EL (cell line): ENCODE measurements at regions not wholly inside any gene's neighbourhood (a gene's known extent, or its start where the extent isn't known, plus 50 kb on each side); places are given as distances from the start of the nearest gene placed in this dataset.

Experiments used
- DNase-seq: peaks from one replicate; pipeline ENCODE4 v3.0.0-alpha.2; 2016

DNA sequence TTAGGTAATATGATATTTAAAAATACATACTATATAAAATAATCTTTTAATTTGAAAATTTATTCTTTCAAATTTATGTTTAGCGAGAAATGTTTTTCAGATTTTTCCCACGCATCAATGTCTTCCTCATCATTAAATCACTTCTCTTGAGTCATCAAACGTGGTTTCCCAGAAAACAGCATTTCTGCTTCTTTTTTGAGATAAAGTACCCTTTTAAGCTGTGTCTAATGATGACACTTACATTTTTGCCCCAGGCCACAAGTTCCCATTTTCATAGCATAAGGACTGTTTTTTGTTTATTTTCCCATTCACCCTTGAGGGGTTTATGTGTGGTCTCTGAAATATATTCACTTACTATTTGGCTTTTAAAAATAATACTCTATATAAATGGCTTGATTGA, 139.0 kb upstream of the HS3ST3A1 start:
- DNase-seq, result peak; percentile 38

DNA sequence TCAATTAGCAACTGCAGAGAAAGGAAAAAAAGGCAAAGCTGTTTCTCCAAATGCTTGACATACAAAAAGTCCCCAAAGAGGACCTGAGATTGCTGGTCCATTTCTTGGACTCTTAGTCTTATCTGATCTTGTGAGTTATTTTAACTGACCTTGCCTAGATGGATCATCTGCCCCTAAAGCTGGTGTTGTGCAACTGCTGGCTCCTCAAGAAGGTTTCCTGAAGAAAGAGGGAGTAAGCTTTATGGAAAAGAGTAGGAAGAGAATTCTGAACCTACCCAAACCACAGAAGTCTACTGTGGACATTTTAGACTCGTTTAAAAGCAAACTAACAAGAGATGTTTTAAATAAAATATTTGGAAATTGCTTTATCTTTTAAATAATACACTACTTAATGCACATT, 140.0 kb upstream of the HS3ST3A1 start:
- DNase-seq, result no peak

DNA sequence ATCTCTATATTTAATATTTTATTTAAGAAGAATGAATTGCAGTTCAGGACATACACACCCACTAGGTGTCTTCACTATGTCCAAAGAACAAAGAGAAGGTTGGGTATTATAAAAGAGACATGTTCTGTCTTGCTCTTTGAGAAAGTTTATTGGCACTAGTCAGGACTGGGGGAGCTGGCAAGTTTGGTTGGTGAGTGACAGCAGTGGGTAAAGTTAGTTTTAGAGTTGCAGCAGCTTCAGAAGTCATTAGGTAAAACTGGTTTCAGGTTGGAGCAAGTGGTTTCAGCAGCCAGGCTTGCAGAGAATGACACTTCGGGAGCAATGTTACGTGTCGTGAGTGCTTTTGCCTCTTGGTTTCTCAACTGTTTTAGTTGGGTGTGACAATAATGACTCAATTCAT, 142.2 kb upstream of the HS3ST3A1 start:
- DNase-seq, result no peak

DNA sequence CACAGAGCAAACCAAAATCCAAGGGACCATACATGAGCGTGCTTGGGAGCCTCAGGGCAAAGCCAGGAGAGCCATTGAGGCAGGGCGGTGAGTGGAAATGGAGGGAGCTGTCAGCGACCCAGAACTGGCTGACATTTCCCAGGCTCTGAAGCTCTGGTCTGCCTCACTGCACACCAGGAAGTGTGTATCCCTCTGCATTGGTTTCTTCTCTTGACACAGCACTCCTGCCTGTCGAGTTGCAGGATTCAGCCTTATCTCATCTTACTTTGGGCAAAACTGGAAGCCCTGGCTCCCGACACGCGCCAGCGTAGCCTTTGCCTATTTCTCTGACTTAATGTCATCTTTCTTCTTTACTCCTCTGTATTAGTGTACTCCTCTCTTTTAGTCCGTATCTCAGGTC, 144.7 kb upstream of the HS3ST3A1 start:
- DNase-seq, result no peak

DNA sequence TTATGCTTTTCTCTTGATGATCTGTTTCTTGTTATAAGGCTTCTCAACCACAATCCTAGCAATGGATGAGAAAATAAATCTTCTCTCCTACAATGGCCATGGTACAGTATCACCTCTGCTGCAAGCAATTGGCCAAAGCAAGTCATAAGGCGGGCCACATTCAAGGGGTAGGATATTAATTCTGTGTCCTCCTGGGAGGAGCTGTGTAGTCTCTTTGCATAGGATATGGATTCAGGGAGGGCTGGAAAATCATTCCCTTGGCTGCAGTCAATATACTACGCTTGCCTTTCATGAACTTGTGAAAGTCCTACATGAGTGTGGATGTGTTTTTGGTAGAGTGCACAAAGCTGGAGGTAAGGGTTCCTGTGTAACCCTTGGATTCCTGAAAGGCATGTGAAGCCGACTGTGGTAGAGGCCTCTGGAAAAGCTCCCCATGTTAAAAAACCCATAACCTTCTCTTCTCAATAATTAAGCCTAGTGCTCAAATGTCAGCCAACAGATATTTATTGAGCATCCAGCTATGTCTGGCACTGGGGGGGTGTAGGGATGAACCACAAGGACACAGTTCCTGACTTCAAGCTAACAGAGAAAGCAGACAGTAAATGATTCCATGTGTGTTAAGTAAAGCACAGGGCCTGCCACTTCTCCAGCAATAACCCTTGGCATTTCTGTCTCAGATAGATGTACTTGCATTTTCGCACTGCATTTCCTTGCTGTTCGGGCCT, 147.6 kb upstream of the HS3ST3A1 start:
- no peak for DNase-seq

DNA sequence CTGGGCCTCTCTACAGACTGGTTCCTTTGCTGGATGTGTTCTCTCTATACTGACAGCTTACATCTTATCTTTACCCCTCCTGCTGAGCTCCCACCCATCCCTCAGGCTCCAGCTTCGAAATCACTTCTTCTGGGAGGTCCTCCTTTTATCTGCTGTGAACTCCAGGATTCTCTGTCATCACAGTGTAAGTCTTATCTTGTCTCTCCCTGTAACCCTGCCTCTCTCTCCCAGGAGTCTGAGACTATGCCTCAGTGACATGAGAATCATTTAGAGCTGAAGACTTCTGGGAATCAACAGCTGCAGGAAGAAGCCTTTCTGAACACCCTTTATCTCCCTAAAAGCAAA, 148.1 kb upstream of the HS3ST3A1 start:
- no peak for DNase-seq

DNA sequence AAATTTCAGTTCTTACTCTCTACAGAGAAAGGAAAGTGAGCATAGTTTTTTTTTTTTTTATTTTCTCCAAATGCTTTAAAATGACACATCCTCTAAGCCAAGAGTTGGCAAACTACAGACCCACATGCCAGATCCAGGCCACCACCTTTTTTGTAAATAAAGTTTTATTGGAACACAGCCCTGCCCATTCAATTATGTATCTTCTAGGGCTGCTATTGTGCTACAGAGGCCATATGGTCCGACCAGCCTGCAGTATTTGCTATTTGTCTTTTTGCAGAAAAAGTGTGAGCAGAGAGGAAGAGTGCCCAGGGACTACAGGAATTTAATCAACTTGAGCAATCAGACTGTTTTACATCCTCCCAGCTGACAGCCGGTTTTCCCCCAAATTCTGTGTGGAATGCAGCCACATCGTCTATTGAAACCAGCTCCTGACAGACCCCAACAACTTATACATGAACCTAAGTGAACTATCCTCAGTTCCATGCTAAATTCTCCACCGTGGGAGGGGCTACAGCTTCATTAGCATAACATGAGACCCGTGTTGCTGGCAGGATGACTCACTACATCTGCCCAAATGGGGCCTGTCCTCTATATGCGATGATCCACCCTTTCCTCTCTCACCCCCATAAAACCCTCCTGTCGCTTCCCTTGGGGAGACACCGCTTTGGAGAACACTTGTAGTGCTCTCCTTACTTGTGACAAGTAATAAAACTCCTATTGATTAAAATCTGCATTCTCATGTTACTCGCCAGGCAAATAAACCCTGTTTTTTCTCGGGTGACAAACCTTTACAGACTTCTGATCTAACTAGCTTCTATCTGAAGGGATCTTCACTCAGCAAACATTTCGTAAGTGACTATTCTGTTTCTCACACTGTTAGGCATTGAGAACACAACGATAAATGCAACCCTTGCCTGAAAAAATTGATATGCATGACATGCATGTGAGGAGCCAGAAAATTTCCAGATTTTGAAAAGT, 149.4 kb upstream of the HS3ST3A1 start:
- peak; percentile 39 for DNase-seq

DNA sequence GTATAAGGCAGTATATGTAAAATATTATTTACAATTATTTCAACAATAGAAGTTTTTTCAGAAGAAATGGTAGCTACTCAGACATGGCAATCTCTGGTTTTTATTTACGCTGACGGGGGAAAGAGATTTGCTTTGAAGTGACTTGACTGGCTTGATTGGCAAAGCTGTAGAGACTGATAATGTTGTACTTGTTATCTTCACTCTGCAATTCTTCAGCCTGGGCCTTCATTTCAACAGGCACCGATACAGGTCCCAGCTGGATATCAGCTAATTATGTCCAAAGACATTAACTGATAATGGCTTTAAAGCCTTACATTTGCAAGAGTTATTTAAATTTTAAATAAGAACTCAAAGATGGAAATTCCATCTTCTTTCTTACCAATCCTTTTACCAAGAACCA, 151.4 kb upstream of the HS3ST3A1 start:
- DNase-seq, result no peak

DNA sequence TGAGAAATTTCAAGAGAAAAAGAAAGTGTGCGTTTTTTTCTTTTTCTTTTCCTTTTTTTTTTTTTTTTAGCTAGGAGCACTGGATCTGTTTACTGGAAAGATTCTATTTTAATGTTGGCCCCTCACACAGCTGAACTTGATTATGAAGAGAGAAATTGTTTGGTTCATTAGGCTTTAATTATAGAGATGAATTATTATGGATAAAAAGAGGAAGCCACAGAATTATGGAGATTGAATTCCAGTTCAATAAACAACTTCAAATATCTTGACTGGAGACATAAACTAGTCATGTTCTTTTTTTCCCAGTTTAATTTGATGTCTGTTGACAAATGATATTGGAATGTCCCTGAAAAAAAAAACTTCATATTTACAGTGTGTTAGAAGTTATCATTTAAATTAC, 152.0 kb upstream of the HS3ST3A1 start:
- no peak for DNase-seq

DNA sequence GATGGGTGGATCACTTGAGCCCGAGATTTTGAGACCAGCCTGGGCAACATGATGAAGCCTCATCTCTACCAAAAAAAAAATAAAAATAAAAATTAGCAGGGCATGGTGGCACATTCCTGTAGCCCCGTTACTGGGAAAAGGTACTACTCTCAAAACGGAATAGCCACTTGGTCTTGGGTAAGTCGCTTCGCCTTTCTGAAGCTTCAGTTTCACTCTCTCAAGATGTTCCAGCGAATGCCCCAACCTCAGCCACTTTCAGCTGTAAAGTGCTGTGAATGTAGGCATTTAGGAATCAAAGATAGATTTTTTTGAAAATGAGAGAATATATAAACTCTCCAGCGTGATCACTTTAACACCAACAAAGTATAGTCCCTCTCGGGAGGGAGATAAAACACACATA, 154.1 kb upstream of the HS3ST3A1 start:
- DNase-seq, result no peak

DNA sequence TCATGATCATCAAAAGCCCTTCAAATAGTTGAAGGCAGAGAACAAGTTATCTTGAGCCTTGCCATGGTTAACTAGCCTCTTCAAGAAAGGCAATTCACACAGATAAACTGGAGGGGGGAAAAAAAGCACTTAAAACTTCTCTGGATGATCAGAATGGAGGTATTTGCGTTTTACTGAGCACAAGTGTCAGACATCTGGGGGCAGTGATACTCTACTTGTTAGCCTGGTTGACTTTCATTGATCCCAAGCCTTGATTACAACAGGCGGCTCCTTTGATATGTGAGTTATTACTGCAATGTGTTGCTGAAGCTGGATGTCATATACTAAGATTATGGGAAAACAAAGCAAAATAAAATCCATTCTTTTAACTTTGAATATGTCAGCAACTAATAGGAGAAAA, 155.0 kb upstream of the HS3ST3A1 start:
- DNase-seq, result no peak

DNA sequence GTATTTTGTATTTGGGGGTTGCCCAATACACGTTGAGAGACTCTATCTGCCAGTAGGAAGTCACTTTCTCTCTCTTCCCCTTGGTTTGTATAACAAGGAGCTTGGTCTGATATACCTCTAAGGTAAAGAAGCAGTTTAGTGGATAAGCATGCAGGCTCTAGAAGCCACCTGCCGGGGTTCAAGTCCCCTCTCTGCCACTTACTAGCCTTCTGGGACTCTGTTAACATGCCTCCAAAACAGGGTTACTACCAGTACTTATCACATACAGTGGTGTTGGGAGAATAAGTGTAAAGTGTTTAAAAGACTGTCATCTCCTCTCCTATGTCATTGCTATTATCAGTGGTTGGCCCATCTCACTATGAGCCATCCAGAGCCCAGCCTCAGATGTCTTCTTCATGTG, 156.1 kb upstream of the HS3ST3A1 start:
- DNase-seq, result no peak

DNA sequence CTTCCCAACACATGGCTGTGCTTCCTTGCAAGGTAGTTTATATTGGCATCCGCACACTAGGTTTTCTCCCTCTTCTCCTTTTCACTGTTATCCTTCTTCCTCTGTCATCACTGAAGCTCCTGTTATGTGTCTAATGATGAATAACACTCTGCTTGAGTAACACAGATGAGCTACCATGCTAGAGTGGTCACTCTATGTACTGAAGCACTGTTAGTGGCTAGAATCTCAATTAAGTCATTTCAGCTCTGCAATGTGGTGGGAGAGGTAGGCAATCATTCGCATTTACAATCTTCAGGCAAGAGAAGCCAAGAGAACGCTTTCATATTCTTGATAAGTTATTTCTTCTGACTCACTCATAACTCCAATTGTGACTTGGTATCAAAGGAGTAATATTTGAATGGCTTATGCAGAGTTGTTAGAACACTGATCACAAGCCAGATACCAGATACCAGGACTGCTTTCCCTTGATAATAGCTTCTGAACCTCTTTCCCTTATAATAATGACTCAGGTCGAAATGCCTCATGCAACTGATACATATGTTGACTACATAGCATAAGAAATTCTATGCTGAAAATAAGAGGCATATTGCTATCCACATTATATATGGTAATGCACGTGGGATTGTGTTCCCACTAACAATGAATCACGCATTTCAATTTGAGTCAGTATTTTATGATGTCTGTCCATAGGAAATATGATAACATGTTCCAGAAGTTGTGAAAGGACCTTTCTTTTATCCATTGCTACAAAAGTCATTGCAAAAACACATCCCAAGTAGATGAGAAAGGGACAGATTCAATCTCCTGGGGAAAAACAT, 158.0 kb upstream of the HS3ST3A1 start:
- no peak for DNase-seq

DNA sequence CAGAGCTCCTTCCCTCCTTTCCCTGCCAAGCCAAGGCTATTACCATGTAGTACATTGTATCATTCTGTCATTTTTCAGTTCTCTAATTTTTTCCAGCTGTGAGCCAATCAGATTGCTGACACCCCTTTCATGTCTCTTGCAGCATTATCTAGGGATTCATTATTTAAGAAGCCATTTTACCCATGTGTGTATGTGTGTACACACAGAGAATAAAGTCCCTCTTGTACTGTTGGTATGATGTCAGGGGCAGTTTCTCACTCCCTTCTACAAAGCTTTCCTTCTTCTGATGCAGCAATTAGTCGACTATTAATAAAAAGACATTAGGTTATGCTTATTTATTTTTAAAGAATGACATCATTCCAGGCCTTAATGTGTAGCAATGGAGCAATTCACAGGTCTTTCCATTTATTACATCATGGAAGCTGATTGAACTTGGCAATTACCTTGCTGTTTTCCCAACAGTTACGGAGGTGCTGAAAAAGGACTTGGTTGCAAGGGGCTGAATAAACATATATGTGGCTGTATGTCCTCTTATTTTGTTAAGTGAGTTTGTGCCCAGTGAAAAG, 159.4 kb upstream of the HS3ST3A1 start:
- no peak for DNase-seq

DNA sequence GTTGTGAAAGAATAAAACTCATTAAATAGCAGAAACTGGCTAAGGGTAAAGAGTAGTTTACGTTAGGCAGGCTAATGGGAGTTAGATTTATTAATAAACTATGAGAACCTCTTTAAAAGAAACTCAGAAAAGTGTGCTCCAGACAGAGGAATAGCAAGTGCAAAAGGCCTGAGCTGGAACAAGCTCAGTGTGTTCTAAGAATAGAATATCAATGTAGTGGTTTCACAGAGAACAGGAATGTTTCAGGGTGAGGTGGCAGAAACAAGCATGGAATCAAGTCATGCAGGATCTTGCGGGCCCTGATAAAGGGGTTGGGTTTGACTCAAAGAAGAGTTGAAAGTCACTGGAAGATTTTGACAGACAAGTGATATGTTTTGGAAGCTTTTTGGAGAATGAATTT, 164.0 kb upstream of the HS3ST3A1 start:
- DNase-seq, result no peak

DNA sequence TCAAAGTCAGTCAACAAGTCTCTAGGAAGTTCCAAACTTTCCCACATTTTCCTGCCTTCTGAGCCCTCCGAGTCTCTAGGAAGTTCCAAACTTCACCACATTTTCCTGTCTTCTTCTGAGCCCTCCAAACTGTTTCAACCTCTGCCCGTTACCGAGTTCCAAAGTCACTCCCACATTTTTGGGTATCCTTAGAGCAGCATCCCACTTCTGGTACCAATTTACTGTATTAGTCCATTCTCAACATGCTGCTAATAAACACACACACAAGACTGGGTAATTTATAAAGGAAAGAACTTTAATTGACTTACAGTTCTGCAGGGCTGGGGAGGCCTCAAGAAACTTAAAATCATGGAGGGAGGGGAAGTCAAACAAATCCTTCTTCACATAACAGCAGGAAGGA, 169.0 kb upstream of the HS3ST3A1 start:
- DNase-seq, result no peak

DNA sequence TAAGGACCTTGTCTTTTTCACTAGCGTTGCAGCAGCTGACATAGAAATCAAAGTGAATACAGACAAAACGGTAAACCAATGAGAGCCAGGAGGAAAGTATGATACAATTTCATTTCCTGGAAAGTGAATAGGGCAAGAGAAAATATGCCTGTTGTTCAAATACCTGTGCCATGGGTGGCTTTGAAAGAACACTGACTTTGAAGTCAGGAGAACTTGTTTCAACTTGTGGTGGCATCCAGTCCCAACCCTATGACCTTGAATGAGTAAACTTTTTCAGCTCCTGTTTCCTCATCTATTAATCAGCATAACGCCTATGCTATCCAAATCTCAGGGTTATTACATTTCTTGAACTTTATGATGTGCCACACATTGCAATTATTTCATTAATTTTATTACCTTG, 173.7 kb upstream of the HS3ST3A1 start:
- no peak for DNase-seq

DNA sequence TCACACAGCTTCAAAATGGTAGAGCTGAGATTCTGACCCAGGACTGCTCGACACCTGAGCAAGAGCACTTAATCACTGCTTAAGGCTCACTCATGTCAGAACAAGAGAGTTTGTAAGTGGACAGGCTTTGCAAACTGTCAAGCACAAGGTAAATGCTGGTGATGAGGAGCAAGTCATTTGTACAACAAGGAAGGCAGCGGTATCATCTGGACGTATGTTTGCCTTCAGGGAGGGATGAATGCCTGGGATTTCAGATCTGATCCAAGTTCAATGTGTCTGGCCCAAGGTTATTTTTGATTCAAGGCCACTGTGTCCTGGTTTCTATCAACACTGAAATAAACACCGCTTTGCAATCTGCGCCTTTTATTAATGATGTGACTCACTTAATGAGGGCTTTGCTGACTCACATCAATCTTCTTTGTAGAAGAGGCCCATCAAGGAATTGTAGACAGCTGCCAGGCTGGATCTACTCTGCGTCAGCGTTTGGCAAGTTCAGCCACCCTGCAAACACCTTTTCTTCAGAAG, 174.4 kb upstream of the HS3ST3A1 start:
- no peak for DNase-seq

DNA sequence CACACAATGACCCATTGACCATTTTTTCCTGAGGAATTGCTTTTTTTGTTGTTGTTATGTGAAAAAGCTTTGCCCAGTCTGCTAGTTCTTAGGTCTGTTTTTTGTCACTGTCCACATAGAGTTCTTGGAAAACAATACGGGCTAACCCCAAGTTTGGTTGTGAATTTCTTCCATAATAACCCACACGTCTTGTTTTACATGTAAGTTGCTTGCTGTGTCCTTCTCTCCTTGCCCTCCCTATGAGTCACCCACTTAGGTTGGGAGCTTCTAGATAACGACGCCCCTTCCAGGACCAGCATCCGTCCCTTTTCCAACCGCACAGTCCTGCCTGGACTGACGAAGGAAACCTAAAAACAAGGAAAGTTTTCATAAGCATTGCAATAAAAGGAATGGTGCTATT, 175.3 kb upstream of the HS3ST3A1 start:
- no peak for DNase-seq

DNA sequence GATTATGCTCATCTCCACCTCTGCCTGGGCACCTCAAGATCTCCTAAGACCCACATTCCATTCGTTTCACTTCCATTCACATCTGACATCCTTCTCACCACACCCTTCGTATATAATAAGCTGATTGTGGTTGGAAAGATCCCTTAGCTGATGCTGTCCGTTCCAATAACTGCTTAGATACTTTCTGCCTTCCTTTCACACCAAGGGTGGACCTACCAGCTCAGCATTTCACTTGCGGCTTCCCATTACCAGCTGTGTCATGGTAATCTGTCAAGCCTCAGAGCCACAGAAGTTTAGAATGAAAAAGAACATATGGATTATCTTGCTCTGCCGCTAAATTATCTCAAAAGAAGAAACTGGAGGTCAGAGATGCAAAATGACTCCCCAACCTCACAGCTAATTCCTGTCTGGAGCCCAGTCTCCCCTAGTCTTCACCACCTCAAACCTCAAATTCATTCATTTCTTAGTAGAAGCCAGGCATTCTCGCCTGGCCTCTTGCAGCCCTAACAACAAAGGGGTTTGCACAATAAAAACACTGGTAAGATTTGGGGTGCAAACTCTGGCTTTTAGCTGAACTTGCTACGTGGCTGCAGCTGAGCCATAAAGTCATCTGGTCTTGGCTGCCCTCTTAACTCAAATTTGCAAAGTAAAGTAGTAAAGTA, 182.8 kb upstream of the HS3ST3A1 start:
- DNase-seq, result no peak

DNA sequence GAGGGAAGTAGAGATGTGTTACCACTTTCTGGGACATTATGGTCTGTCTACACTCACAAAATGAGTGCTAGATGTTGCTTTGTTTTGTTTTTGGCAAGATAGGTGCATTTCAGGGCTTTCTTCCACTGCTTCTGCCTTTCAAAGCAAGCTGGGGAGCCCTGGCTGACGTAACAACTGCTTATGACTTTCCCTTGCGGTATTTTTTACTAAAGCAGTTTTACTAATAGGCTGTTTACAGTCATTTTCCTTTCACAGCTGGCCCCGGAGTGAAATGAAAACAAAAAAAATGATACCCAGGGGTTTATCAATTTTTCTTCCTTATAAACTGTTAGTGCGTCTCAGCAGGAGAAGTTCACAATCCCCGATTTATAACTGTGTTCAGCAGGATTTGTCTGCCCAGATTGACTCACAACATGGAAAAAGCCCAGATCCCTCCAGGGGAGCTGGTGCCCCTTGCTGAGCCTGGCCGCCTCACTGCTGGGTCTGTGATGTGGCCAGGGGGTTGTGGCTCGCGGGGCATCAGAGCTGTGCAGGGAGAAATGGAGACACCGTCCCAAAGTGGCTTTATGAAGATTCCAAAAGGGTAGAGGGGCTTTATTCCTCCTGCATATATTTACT, 184.4 kb upstream of the HS3ST3A1 start:
- peak; percentile 36 for DNase-seq

DNA sequence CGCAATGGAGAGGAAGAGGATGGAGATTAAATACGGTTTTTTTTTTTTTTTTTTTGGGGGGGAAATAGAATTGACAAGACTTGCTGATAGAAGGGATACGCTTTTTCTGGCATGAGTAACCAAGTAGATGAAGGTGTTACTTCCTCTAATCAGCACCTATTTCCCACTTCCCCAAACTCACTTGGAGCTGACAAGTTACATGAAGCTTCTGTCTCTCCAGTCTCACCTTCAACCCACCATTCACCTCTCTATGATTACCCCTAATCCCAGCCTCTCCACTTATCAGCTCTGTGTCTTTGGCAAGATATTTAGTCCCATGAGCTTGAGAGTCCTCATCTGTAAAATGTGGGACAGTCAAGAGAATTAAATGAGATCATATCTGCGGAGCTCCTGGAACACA, 185.9 kb upstream of the HS3ST3A1 start:
- DNase-seq, result no peak
